Fibroblast of the aortic adventitia (primary cell): ENCODE measurements at regions not wholly inside any gene's neighbourhood (a gene's known extent, or its start where the extent isn't known, plus 50 kb on each side); places are given as distances from the start of the nearest gene placed in this dataset.

Source experiments
- DNase-seq: peaks from one replicate; pipeline ENCODE4 v3.0.0-alpha.2; 2010; ENCODE audit warnings: low read depth
- H3K4me3 ChIP-seq: 2 replicates; pipeline ENCODE4 v1.5.1; 2011; ENCODE audit warnings: low read depth, mild to moderate bottlenecking, control low read depth, low read length, moderate library complexity
- CTCF ChIP-seq: IDR thresholded peaks from 2 replicates; pipeline ENCODE4 v1.5.1; 2011; ENCODE audit warnings: mild to moderate bottlenecking, low read length, control low read depth, inconsistent platforms; ENCODE audit not compliant: insufficient read depth

GRCh38 chr2:100645695-100646429, 83.1 kb downstream of the PDCL3 start:
- no peak overlapping the region for H3K4me3 ChIP-seq
- no peak for DNase-seq
- TF ChIP-seq CTCF: no peak

DNA sequence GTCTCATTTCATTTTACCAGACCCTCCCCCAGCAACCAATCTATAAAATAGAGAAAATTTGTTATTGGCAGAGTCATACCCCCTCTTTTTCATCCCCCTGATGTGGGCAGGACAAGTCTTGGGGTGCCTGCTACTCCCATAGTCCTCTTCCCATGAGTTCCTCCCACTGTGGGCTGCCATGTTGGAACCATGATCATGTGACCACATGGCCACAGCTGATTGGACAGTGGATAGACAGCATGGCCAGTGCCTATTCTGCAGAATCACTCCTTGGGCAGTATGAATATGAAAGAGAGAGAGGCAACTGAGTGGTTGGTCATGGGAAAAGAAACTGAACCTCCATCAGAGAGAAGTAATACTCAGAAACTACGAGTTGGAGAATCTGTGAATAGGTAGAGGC, 84.9 kb downstream of the PDCL3 start:
- DNase-seq: no peak
- no peak for TF ChIP-seq CTCF
- H3K4me3 ChIP-seq: no peak overlapping the region

DNA sequence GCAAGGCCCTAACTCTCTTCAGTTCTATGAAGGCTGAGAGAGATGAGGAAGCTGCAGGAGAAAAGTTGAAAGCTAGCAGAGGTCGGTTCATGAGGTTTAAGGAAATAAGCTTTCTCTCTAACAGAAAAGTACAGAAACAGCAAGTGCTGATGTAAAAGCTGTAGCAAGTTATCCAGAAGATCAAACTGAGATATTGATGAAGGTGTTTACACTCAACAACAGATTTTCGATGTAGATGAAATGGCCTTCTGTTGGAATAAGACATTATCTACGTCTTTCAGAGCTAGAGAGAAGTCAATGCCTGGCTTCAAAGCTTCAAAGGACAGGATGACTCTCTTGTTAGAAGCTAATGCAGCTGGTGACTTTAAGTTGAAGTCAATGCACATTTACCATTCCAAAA, 87.4 kb downstream of the PDCL3 start:
- H3K4me3 ChIP-seq: no peak overlapping the region
- DNase-seq: no peak
- no peak for TF ChIP-seq CTCF

- DNase-seq: no peak
- TF ChIP-seq CTCF: no peak
- no peak overlapping the region for H3K4me3 ChIP-seq
These were observed 90.7 kb downstream of the PDCL3 start for GRCh38 chr2:100653449-100654035.

DNA sequence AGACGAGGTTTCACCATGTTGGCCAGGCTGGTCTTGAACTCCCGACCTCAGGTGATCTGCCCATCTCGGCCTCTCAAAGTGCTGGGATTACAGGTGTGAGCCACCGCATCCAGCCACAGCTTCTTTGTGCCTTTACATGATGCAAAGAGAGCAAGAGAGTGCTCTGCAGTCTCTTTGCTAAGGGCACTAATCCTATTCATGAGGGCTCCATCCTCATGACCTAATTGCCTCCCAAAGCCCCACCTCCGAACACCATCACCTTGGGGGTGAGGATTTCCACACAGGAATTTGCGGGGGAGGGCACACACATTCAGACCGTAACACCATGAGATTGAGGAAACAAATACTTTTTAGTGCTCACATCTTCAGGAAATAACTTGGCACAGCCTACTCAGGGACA, 91.8 kb downstream of the PDCL3 start:
- H3K4me3 ChIP-seq: no peak overlapping the region
- no peak for DNase-seq
- TF ChIP-seq CTCF: no peak

GRCh38 chr2:100655446-100655845, 92.7 kb downstream of the PDCL3 start:
- no peak for TF ChIP-seq CTCF
- no peak for DNase-seq
- no peak overlapping the region for H3K4me3 ChIP-seq
